IPS-15b (cell line): ENCODE measurements at regions not wholly inside any gene's neighbourhood (a gene's known extent, or its start where the extent isn't known, plus 50 kb on each side); places are given as distances from the start of the nearest gene placed in this dataset.
"Not testable (repeated sequence)": the region's sequence is repeated elsewhere in the genome, so short reads cannot be mapped to it uniquely, and the experiment has no call there.

Experiments
- H3K27me3 ChIP-seq: one replicate; pipeline ENCODE4 v1.6.1; 2013; ENCODE audit warnings: low read length; ENCODE audit not compliant: control insufficient read depth, insufficient read depth
- H3K36me3 ChIP-seq: one replicate; pipeline ENCODE4 v1.6.1; 2013; ENCODE audit warnings: low read length; ENCODE audit not compliant: control insufficient read depth, insufficient read depth
- H3K4me1 ChIP-seq: one replicate; pipeline ENCODE4 v1.6.1; 2013; ENCODE audit warnings: mild to moderate bottlenecking, low read length; ENCODE audit not compliant: control insufficient read depth, insufficient read depth
- H3K4me3 ChIP-seq: one replicate; pipeline ENCODE4 v1.5.1; 2013; ENCODE audit warnings: low read depth, low read length
- H3K9ac ChIP-seq: one replicate; pipeline ENCODE4 v1.6.1; 2013; ENCODE audit warnings: low read depth, mild to moderate bottlenecking, low read length
- H3K9me3 ChIP-seq: one replicate; pipeline ENCODE4 v1.6.1; 2013; ENCODE audit warnings: mild to moderate bottlenecking, low read length; ENCODE audit not compliant: control insufficient read depth, insufficient read depth

DNA sequence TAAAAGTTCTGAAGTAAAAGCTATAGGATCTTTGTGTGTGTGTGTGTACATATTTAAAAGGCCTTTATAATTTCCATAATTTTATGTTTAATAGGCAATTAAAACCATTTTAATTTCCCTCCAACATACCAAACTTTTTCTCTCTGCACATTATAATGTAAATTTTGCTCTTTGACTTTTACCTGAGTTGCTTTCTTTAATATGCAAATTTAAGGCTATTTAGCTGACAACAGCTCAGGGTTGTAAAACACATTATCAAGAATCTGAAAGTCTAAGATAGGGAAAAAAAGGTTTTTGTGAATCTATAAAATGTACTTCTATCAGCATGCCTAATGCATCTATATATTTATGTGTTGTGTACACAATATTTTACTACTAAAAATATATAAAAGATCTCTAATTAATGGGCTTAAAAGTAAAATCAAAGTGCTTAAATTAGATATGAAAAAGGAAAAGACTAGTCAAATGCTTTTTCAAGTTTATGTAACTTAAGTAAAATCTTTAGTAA, 239.6 kb upstream of the RAI14 start:
- Histone ChIP-seq H3K36me3 (no peaks in the 10 kb centered on the region), H3K9ac (no peak overlapping the region), H3K4me1 (peaks cover 39% of the 10 kb centered on the region)

DNA sequence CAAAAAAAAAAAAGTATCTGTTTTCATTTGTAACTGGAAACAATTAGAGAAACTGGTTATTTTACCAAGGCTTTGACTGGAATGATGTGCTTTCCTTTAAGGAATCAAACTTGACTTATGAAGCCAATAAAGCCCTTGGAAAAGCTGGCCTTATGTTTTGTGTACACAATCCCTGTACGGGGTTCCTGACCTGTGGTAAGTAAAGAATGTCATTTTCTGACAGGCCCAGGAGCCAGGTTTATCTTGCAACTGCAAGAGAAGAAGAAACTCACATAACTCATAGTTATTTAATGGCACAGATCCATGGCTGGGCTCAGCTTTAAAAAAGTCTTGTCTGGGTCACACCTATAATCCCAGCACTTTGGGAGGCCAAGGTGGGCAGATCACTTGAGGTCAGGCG, 235.9 kb upstream of the RAI14 start:
- not testable (repeated sequence) for H3K4me3 ChIP-seq, H3K36me3 ChIP-seq, H3K27me3 ChIP-seq, H3K9ac ChIP-seq
- Histone ChIP-seq H3K4me1 (peaks cover 14% of the 10 kb centered on the region), H3K9me3 (peaks cover 26% of the 10 kb centered on the region)

More for the DNA sequence above, 239.6 kb upstream of the RAI14 start:
- Histone ChIP-seq H3K4me3 (no peak overlapping the region), H3K9me3 (peaks cover 19% of the 10 kb centered on the region), H3K27me3 (no peaks in the 10 kb centered on the region)

DNA sequence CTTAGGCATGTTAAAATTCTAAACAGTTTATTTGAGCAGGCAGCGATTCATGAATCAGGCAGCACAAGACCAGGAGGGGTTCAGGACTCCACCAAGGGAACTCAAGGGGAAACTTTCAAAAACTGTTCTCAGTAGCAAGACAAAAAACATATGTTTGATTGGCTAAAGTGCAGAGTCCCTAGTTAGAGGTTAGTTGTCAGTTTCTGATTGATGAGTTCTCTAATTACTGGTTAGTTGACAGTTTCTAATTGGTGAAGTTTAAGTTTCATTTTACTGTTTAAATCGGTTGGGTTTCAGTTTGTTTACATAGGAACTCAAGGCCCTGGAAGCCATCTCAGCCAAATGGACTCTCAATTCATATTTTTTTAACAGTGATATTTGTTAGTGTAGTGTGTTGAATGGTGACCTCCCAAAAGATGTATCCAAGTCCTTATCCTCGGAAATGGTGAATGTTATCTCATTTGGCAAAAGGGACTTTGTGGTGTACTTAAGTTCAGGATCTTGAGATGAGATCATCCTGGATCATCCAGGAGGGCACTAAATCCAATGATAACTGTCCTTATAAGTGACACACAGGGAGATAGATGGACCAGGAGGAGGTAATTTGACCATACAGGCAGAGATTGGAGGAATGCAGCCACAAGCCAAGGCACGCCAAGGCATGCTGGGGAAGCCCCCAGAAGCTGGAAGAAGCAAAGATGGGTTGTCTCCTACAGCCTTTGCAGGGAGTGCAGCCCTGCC, 219.2 kb upstream of the RAI14 start:
- Histone ChIP-seq H3K27me3 (no peaks in the 10 kb centered on the region), H3K4me3 (no peak overlapping the region), H3K9me3 (peaks cover 6% of the 10 kb centered on the region), H3K36me3 (no peaks in the 10 kb centered on the region), H3K9ac (no peak overlapping the region), H3K4me1 (no peaks in the 10 kb centered on the region)

DNA sequence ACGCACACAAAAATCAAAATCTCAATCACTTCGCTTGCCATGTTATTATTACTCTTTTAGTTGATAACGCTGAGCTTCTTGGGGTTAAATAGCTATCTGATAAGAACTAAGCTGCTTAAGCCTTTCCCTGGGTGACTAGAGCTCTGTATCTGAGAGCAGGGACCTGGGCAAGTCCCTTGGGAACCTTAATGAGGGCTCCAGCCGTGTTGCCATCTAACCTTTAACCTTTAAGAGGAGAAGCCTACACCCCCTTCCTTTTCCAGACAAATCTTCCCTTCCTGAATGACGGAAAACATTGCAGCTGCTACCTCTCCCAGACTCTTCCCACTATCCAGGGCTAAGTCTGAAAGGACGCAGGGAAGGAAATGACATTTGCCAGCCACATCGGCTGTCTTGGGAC, 216.5 kb upstream of the RAI14 start:
- H3K9ac ChIP-seq, result no peak overlapping the region
- H3K4me1 ChIP-seq, result no peaks in the 10 kb centered on the region
- H3K9me3 ChIP-seq, result peaks cover 6% of the 10 kb centered on the region
- no peaks in the 10 kb centered on the region for H3K36me3 ChIP-seq
- no peak overlapping the region for H3K4me3 ChIP-seq
- H3K27me3 ChIP-seq, result no peaks in the 10 kb centered on the region

DNA sequence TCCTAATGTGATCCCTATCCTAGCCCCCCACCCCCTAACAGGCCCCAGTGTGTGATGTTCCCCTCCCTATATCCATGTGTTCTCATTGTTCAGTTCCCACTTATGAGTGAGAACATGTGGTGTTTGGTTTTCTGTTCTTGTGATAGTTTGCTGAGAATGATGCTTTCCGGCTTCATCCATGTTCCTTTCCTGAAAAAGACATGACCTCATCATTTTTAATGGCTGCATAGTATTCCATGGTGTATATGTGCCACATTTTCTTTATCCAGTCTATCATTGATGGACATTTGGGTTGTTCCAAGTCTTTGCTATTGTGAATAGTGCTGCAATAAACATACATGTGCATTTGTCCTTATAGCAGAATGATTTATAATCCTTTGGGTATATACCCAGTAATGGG, 214.4 kb upstream of the RAI14 start:
- not testable (repeated sequence) for H3K9me3 ChIP-seq, H3K9ac ChIP-seq, H3K4me3 ChIP-seq, H3K36me3 ChIP-seq, H3K27me3 ChIP-seq, H3K4me1 ChIP-seq

DNA sequence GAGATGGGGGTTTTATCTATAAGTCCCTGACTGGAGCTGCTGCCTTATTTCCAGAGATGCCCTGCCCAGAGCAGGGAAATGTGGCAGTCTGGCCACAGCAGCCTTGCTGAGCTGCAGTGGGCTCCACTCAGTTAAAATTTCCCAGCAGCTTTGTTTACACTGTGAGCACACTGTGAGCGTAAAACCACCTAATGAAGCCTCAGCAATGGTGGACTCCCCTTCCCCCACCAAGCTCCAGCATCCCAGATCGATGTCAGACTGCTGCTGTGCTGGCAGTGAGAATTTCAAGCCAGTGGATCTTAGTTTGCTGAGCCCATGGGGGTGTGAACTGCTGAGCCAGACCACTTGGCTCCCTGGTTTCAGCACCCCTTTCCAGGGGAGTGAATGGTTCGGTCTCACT, 208.7 kb upstream of the RAI14 start:
- H3K27me3 ChIP-seq, result no peaks in the 10 kb centered on the region
- H3K9me3 ChIP-seq, result no peaks in the 10 kb centered on the region
- H3K4me1 ChIP-seq, result peaks cover 4% of the 10 kb centered on the region
- no peak overlapping the region for H3K9ac ChIP-seq
- no peak overlapping the region for H3K4me3 ChIP-seq
- H3K36me3 ChIP-seq, result no peaks in the 10 kb centered on the region

DNA sequence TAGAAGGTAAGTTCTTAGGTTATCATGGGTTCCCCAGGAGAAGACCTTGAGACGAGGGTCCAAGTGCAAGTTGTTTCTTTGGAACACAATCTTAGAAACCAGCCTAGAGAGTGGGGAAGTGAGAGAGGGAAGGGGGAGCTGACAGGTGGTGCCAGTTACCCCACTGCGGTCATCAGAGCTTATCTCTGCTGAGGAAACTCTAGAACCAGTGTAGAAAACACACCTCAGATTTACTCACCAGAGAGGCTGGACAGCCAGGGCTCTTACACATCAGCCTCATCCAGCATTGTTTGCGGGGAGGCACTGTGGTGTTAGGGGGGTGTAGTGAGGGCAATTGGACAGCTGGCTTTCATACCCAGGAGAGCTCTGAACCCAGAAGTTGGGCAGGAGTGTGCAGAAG, 206.5 kb upstream of the RAI14 start:
- H3K9me3 ChIP-seq, result no peaks in the 10 kb centered on the region
- H3K27me3 ChIP-seq, result no peaks in the 10 kb centered on the region
- no peak overlapping the region for H3K9ac ChIP-seq
- H3K4me1 ChIP-seq, result peaks cover 4% of the 10 kb centered on the region
- no peak overlapping the region for H3K4me3 ChIP-seq
- H3K36me3 ChIP-seq, result no peaks in the 10 kb centered on the region

DNA sequence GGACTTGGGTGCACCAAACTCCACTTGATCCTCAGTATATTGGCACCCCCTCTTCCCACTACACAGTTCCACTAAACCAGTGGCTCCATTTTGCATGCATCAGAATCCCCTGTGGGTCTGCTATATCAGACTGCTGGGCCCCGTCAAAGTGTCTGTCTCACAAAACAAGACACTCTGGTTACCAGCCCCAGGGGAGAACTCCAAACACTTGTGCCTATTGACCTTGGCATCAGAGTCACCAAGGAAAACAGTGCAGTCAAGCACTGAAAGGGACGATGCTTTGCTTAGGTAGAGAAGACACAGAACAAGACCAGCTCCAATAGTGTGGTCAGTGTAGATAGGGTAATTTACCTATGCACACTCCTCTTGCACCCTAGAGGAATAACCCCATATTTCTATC, 205.8 kb upstream of the RAI14 start:
- no peaks in the 10 kb centered on the region for H3K36me3 ChIP-seq

DNA sequence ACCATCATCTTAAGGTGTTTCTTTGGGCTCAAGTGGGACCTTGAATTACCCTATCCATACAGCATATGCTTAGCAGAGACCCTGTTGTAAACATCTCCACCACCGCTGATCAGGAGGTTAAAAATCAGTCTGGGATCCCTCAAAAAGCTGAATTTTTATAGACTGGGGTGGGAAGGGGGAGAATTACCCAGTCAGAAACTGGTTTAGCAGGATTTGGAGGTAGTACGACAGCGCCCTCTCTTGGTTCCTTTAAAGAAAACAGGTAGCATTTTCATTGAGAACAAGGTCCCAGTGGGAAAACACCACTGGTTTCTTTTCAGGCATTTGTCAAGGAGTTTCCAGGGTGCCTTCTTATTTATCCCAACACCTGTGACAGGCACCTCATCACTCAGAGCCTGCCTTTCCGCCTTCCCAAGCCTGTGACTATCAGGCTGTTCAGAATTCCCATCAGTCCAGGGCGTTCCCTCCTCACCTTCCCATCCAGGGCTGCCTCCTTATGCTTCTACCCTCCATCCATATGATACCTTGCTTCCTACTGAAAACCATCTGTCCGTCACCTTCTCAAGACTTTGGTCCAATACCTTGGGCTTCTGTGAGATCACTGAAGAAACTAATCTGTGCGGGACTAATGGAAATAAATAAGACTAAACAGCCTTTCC, 203.8 kb upstream of the RAI14 start:
- H3K27me3 ChIP-seq, result no peaks in the 10 kb centered on the region
- H3K4me3 ChIP-seq, result no peak overlapping the region
- H3K9me3 ChIP-seq, result no peaks in the 10 kb centered on the region
- H3K9ac ChIP-seq, result no peak overlapping the region
- no peaks in the 10 kb centered on the region for H3K36me3 ChIP-seq
- H3K4me1 ChIP-seq, result peaks cover 4% of the 10 kb centered on the region

More for the DNA sequence above, 205.8 kb upstream of the RAI14 start:
- no peaks in the 10 kb centered on the region for H3K27me3 ChIP-seq
- no peak overlapping the region for H3K4me3 ChIP-seq
- H3K9me3 ChIP-seq, result no peaks in the 10 kb centered on the region
- H3K9ac ChIP-seq, result no peak overlapping the region
- H3K4me1 ChIP-seq, result peaks cover 4% of the 10 kb centered on the region

DNA sequence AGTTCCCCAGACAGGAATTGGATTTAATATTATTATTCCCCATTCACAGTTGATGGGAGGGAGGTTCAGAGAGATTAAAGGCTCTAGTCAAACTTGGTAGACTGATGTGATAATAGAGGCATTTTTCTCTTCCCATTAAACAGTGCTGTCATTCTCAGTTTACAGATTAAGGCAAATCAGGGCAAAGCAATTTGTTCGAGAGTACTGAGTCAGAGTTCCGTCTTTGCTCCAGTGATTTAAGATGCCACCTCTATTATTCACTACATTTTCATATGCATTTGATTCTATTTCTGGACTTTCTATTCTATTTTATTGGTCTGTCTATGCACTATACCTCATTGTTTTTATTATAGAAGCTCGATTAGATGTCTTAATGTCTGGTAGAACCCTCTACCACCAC, 201.0 kb upstream of the RAI14 start:
- H3K36me3 ChIP-seq, result no peaks in the 10 kb centered on the region
- no peak overlapping the region for H3K9ac ChIP-seq
- no peaks in the 10 kb centered on the region for H3K9me3 ChIP-seq
- H3K27me3 ChIP-seq, result no peaks in the 10 kb centered on the region
- peaks cover 4% of the 10 kb centered on the region for H3K4me1 ChIP-seq
- no peak overlapping the region for H3K4me3 ChIP-seq

DNA sequence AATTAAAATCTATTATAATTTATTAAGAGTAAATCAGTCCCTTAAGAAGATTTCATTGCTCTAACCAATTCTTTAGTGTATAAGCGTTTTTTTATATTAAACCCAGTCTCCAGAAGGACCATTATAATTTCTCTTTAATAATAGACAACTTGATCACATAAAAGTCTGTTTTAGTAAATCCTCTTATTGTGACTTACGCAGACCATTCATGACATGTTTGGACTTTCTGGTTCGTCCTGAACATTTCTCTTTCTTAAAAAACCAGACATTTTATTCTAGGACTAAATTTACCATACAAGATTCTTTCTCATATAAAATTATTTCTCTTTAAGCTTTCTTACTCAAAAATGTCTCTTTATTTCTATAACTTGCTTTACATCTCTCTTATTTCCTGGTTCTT, 196.2 kb upstream of the RAI14 start:
- H3K36me3 ChIP-seq, result no peaks in the 10 kb centered on the region
- H3K9me3 ChIP-seq, result peaks cover 3% of the 10 kb centered on the region
- no peak overlapping the region for H3K9ac ChIP-seq
- no peaks in the 10 kb centered on the region for H3K27me3 ChIP-seq
- no peaks in the 10 kb centered on the region for H3K4me1 ChIP-seq
- H3K4me3 ChIP-seq, result no peak overlapping the region

DNA sequence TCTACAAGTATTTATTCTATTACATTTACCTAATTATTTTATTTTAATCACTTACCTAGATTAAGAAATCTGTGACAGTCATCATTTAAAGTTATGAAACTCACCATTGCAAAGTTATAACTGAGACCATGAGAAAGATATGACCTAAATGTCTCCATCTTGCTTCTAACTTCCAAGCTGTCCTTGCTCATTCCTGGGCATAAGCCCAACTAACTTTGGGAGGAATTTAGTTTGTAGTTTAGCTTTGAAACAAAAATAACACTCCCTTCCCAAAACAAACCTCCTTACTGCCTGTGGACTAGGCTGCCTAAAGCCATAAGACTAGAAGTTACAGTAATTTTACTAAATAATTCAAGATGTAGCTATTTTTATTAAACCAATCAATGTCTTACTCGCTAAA, 195.6 kb upstream of the RAI14 start:
- H3K9me3 ChIP-seq, result peaks cover 3% of the 10 kb centered on the region

More for the DNA sequence above, 195.6 kb upstream of the RAI14 start:
- Histone ChIP-seq H3K9ac (no peak overlapping the region), H3K4me3 (no peak overlapping the region), H3K4me1 (no peaks in the 10 kb centered on the region), H3K27me3 (no peaks in the 10 kb centered on the region), H3K36me3 (no peaks in the 10 kb centered on the region)
